Parathyroid adenoma (tissue), 2 donors: ENCODE measurements at regions not wholly inside any gene's neighbourhood (a gene's known extent, or its start where the extent isn't known, plus 50 kb on each side); places are given as distances from the start of the nearest gene placed in this dataset.

Source experiments
- H2AFZ ChIP-seq: fragments of 300-600 bp; sonication (generic); one replicate; pipeline ENCODE4 v1.7.0; 2017; ENCODE audit warnings: antibody characterized with exemption, mild to moderate bottlenecking
- H3K27ac ChIP-seq: fragments of 300-600 bp; sonication (generic); one replicate; pipeline ENCODE4 v1.7.0; 2017
- H3K27me3 ChIP-seq: fragments of 300-600 bp; sonication (generic); one replicate; pipeline ENCODE4 v1.7.0; 2017; ENCODE audit warnings: low read length; ENCODE audit not compliant: control insufficient read depth, insufficient read depth
- H3K36me3 ChIP-seq: fragments of 300-600 bp; sonication (generic); one replicate; pipeline ENCODE4 v1.7.0; 2017; ENCODE audit warnings: low read length; ENCODE audit not compliant: control insufficient read depth, insufficient read depth
- H3K4me1 ChIP-seq: fragments of 300-600 bp; sonication (generic); one replicate; pipeline ENCODE4 v1.7.0; 2017; ENCODE audit warnings: control low read depth
- H3K4me2 ChIP-seq: fragments of 300-600 bp; sonication (generic); one replicate; pipeline ENCODE4 v1.7.0; 2017; ENCODE audit warnings: low read length
- H3K4me3 ChIP-seq: fragments of 300-600 bp; sonication (generic); one replicate; pipeline ENCODE4 v1.7.0; 2017; ENCODE audit warnings: low read depth, low read length
- H3K79me2 ChIP-seq: fragments of 300-600 bp; sonication (generic); one replicate; pipeline ENCODE4 v1.7.0; 2017; ENCODE audit warnings: control low read depth
- H3K9ac ChIP-seq: fragments of 300-600 bp; sonication (generic); one replicate; pipeline ENCODE4 v1.7.0; 2017; ENCODE audit warnings: mild to moderate bottlenecking
- H3K9me3 ChIP-seq: fragments of 300-600 bp; sonication (generic); one replicate; pipeline ENCODE4 v1.7.0; 2017; ENCODE audit warnings: low read length; ENCODE audit not compliant: control insufficient read depth
- CTCF ChIP-seq: fragments of 300-600 bp; sonication (generic); IDR thresholded peaks from one replicate; pipeline ENCODE4 v1.7.0; 2017; ENCODE audit warnings: antibody characterized with exemption, mild to moderate bottlenecking
- donor health status: primary hyperparathyroidism.

DNA sequence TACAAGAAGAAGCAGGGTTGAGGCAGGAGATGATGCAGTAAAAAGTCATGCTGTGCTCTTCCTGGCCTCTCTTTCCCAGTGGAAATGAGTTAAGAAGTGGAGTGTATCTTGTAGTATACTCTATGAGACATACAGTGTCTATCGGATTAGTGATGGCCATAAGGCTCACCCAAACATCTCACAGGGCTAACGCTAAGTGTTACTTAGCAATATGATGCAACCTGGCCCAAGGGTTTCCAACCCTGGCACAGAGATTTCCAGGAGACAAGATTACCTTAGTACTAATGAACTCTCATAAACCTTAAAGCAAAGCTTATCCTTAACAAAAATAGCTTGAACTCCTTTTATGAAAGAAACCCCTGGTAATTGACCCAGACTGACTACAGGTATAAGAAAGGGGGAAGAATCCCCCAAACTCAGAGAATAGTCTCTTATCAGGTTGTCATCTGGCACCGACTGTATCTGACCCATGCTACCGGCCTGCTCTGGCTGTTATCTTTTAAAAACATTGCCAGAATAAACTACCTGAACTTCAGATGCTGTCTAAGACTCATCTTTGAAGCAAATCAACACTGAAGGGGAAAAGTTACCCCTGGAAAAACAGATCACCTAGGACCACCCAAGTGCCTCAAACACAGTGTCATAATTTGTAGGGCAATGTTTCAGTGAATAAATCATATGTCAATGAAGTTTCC lies 1002.0 kb downstream of the REEP3 start:
- TF ChIP-seq CTCF: no peak
- no peaks in the 10 kb centered on the region for H3K9me3 ChIP-seq
- H3K27ac ChIP-seq: no peak overlapping the region
- H3K4me2 ChIP-seq: no peak overlapping the region
- no peak overlapping the region for H3K9ac ChIP-seq
- H3K27me3 ChIP-seq: no peaks in the 10 kb centered on the region
- no peaks in the 10 kb centered on the region for H3K4me1 ChIP-seq
- no peaks in the 10 kb centered on the region for H3K79me2 ChIP-seq
- no peak overlapping the region for H3K4me3 ChIP-seq
- H3K36me3 ChIP-seq: no peaks in the 10 kb centered on the region
- no peak overlapping the region for H2AFZ ChIP-seq

- no peaks in the 10 kb centered on the region for H3K79me2 ChIP-seq
- H3K27me3 ChIP-seq: no peaks in the 10 kb centered on the region
- H3K9ac ChIP-seq: no peak overlapping the region
- TF ChIP-seq CTCF: no peak
- H2AFZ ChIP-seq: no peak overlapping the region
- no peaks in the 10 kb centered on the region for H3K4me1 ChIP-seq
- H3K9me3 ChIP-seq: no peaks in the 10 kb centered on the region
- H3K4me2 ChIP-seq: no peak overlapping the region
- no peak overlapping the region for H3K4me3 ChIP-seq
- H3K36me3 ChIP-seq: no peaks in the 10 kb centered on the region
- H3K27ac ChIP-seq: no peak overlapping the region
Measured at GRCh38 chr10:64528294-64529002, 1007.2 kb downstream of the REEP3 start.

- H3K4me1 ChIP-seq: no peaks in the 10 kb centered on the region
- H2AFZ ChIP-seq: no peak overlapping the region
- no peak overlapping the region for H3K27ac ChIP-seq
- no peak overlapping the region for H3K4me3 ChIP-seq
- no peak for TF ChIP-seq CTCF
- no peaks in the 10 kb centered on the region for H3K27me3 ChIP-seq
- H3K79me2 ChIP-seq: no peaks in the 10 kb centered on the region
- H3K9ac ChIP-seq: no peak overlapping the region
- H3K9me3 ChIP-seq: no peaks in the 10 kb centered on the region
- H3K4me2 ChIP-seq: no peak overlapping the region
- H3K36me3 ChIP-seq: no peaks in the 10 kb centered on the region
Measured at GRCh38 chr10:64529003-64529350, 1007.8 kb downstream of the REEP3 start.

DNA sequence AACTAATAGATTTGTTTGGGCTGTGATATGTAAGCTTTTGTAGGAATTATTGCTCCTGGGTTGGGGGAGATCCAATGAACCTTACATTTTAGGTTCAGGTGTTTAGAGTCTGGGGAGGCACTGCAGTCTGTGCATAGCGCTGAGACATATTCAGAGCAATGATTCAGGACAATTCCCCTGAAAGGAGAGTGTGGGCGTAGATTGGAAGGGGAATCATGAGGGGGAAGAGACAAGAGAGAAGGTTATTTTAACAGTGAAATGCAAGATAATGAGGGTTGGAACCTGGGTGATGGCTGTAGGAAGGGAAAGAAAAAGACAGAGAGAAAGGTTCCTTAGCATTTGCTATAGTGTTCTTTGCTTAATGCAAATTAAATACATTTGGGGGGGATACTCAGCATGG lies 1013.4 kb downstream of the REEP3 start:
- TF ChIP-seq CTCF: no peak

More for the DNA sequence above, 1013.4 kb downstream of the REEP3 start:
- Histone ChIP-seq H3K27me3 (no peaks in the 10 kb centered on the region), H3K4me3 (no peak overlapping the region), H2AFZ (no peak overlapping the region), H3K4me2 (no peak overlapping the region), H3K9ac (no peak overlapping the region), H3K4me1 (no peaks in the 10 kb centered on the region), H3K36me3 (no peaks in the 10 kb centered on the region), H3K9me3 (no peaks in the 10 kb centered on the region), H3K79me2 (no peaks in the 10 kb centered on the region), H3K27ac (no peak overlapping the region)
